LHCN-M2 (cell line): ENCODE measurements at regions not wholly inside any gene's neighbourhood (a gene's known extent, or its start where the extent isn't known, plus 50 kb on each side); places are given as distances from the start of the nearest gene placed in this dataset.
"Not testable (repeated sequence)": the region's sequence is repeated elsewhere in the genome, so short reads cannot be mapped to it uniquely, and the experiment has no call there.

Source experiments
- DNase-seq: peaks from one replicate; pipeline ENCODE4 v3.0.0-alpha.2; 2012; ENCODE audit warnings: low read depth

DNA sequence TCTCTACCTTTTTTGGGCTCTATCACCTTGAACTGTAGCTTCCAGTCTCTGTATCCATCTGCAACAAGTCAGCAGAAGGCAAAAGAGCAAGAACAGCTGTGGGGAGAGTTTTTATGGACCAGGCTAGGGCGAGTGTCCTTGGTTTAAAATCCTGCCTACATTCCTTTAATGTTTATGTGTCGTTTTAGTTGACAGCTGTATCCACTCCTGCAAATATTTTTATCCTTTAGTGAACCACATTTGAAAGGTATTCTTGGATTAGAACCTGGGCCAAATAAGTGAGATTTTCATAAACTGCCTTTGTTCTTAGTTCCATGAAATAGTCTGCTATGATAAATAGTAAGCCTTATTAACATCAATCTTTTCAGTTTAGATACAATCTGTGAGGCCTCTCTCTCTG, 712.2 kb downstream of the ETS1 start:
- peak; percentile 76 for DNase-seq

- DNase-seq = peak; percentile 8
These were observed 713.9 kb downstream of the ETS1 start for GRCh38 chr11:127873478-127873877.

DNA sequence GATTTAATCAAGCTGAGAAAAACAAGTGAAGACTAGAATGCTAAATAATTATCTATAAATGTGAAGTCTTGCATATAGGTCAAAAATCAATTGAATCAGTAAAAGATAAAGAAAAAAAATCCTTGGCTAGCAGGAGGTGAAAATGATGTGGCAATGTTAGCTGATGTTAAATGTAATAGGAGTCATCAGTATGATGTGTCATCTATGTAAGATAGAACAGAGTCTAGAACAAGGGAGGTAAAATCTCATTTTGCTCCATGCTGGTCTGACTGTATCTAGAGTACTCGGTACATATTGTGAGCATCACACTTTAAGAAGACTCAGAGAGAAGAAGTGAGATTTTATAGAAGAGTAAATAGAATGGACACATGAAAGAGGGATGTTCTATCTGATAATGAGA, 721.2 kb downstream of the ETS1 start:
- DNase-seq = peak; percentile 6

GRCh38 chr11:127864861-127865260, 722.5 kb downstream of the ETS1 start:
- no peak for DNase-seq

- peak; percentile 61 for DNase-seq
These were observed 725.0 kb downstream of the ETS1 start for GRCh38 chr11:127862406-127862805.

DNA sequence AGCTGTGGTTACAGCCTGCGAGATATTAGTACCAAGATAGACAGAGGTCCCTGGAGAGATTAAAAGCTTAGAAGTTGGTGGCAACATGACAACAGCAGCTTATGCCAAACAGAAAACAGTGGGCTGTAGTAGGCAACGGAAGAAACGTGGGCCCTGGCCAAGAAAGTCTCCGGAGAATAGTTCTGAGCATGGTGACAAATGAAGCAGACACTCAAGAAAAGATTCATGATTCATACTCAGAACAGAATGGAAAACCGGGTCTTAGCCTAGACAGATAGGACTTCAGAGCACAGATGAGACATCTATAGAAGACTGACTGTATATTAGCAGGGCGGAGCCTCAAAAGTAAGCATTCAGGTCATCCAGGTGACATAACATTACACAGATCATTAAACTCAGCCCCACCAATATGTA, 727.4 kb downstream of the ETS1 start:
- peak; percentile 48 for DNase-seq

DNA sequence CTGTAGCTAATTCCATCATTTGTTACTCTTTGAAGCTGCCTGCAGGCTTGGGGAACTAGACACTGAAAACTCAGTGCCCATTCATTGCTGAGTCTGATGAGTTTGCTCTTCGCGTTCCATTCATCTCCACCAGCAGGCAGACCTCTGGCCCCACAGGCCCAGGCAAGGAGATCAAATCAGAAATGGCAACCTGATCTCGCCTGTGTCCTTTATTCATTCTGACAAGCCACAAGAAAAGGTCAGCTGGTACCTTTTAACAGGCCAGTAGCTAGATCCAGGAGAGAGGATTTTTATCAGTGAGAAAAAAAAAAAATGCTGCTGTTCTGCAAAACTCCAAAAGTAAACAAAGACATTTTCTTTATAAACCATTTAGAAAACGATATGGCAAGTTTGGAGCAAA, 742.5 kb downstream of the ETS1 start:
- no peak for DNase-seq

DNA sequence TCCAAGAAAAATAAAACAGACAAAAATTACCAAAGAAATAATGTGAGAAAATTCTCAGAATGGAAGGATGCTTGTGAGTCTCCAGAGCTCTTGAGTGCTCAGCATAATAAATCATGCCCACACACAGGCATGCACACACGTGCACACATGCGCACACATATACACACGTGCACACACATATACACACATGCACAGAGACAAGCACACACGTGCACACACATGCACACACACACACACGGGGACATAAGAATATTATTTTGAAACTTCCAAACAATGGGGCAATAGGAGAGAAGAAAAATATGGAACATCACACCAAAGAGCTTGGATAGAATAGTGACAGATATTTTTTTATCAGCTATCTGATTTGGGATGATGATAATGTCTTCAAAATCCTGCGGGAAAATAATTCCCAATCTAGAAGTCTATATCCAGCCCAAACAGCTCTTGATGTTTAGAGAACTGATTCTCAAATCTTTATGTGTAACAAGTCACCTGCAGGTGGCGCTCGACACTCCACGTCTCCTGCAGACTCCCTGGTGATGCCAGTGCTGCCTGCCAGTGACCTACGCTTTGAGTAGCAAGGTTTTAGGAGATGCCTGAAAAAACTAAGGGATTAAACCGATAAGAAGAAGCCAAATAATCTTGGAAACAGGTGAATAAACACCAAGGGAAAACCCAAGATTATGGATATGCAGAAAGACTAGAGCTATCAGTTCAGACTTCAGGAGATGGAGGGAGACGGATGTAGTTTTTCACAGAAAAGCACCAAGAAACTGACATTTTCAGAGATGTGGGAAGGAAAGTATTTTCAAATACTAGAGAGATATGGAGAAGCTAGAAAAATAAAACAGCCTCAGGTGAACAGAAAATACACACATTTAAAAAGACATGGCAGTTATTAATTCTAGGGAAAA, 743.6 kb downstream of the ETS1 start:
- peak; percentile 77 for DNase-seq

DNA sequence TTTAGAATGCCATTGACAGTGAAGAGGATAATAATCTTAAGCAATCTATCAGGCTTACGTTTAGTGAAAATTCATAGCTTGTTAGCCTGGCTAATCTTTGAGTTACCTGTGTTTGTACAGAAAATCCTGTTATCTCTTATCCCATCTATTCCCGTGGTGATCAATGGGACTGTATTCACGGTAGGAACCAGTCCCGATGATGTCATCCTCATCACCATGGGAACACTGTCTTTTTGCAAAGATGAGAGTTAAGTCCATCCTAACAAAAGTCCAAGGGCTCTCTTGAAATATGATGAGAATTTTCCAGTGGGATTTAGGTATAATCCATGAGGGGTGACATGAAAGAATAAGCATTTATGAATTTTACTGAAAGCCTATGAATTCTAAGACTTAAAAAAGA, 762.2 kb downstream of the ETS1 start:
- DNase-seq = no peak

DNA sequence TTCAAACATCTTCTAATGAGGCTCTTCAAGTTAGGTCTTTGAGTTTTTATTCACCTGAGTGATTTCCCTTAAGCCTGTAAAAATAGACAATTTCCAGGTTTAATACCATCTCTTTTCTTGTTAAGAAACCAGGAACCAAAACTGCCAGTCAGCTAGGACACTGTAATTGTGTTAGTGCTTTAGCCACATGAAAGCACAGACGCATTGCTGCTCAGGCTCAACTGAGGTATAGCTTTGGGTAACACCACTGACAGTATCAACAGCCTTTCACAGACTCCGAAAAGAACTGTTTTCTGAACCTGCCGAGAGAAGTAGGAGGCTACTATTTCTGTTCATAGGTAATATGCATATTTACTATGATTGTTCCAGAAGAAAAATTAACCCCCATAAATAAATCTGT, 768.7 kb downstream of the ETS1 start:
- DNase-seq = no peak

DNA sequence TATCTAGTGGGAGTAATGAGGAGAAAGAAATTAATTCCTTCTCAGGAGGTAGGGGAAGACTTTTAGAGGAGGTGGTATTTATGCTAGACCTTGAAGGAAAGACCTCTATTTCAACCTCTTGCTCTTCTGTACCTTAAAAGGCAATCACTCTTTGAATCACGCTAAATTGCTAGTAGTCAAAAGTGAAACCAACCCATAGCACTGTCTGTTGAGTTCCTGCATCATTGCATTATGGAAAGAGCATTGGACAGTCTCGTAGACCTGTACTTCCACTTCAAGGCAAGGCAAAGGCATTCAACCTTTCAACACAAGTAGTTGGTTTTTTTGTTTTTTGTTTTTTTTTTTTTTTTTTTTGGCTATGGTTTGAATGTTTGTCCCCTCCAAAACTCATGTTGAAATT, 770.4 kb downstream of the ETS1 start:
- no peak for DNase-seq

- no peak for DNase-seq
These were observed 772.0 kb downstream of the ETS1 start for GRCh38 chr11:127815331-127815730.

GRCh38 chr11:127806501-127806900, 780.9 kb downstream of the ETS1 start:
- no peak for DNase-seq

GRCh38 chr11:127805771-127806170, 781.6 kb downstream of the ETS1 start:
- DNase-seq = no peak

GRCh38 chr11:127804747-127805400, 782.5 kb downstream of the ETS1 start:
- no peak for DNase-seq

GRCh38 chr11:127803755-127804154, 783.6 kb downstream of the ETS1 start:
- DNase-seq = no peak

DNA sequence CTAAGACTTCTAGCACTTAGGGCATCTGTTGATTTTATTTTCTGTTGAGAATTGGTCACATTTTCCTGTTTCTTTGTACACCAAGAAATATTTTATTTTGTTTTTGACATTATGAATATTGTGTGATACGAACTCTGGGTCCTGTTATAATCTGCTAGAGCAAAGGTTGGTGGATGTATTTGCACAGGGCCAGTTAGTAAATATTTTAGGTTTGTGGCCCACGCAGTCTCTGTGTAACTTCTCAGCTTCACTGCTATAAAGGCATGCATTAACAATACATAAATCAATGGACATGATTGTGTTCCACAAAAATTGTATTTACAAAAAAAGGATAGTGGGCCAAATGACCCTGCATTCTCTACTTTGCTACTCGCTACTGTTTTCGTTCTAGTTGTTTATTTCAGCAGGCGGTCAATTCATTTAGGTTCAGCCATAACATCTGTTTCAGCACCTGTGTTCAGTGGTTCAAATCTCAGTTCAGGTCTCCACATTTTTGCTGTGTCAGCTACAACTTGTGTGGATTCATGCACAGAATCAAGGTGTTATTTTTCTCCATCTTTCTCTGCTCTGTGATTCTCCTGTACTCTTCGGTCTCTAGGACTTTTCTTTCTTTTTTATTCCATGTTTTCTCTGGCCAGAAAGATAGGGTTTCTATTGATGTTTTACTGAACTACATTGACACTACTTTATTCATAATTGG, 786.2 kb downstream of the ETS1 start:
- no peak for DNase-seq

DNA sequence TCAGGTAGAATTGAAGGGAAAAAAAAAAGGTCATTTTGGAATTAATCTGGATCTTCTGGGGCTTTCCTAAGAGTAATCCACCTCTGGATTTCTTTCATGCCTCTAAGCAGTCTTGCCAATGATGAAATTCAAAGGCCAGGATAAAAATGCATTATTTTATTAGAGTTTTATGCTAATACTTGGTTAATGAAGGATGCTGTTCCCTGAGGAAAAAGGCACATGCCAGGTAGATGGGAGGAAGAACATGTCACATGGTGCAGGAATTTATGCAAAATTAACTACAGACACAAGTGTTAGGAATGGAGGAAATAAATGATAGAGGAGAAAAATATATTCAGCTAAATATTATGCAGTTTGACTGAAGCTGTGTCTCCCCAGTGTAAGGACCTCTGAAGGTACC, 792.0 kb downstream of the ETS1 start:
- DNase-seq = no peak

DNA sequence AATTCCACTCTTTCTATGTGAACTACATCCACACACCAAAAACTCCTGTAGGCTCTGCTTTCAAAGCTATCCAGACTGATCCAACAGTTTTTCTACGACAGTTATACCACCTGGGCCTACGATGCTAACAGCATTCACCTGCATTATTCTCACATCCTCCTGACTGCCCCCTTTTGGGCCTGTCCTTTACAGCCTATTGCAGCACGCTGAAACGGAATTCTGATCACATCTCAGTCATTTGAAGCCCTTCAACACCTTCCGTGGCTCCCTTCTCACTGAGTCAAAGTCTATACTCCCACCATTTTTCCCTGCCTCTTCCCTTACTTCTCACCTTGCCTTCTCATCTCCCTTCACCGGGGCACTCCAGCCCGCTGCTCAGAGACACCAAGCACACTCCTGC, 791.3 kb upstream of the KIRREL3 start:
- no peak for DNase-seq

GRCh38 chr11:127790592-127790991, 790.0 kb upstream of the KIRREL3 start:
- no peak for DNase-seq

DNA sequence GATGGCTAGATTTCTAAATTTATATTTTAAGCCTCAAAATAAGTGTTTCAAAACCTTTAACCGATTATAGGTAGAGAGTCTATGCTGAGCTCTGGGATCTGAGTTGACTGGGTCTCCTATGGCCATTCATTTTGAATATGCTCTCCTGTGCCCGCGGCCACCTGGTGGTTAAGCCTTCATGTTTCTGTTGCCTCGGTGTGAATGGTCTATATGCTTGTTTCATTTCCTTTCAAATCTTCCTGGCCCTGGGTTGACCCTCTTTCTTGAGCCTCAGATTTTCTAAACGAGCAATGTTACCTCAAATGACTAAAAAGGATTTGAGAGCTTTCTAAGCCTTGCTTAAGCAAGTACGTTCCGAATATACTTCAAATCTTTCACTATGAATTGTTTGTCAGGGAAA, 789.4 kb upstream of the KIRREL3 start:
- peak; percentile 3 for DNase-seq

DNA sequence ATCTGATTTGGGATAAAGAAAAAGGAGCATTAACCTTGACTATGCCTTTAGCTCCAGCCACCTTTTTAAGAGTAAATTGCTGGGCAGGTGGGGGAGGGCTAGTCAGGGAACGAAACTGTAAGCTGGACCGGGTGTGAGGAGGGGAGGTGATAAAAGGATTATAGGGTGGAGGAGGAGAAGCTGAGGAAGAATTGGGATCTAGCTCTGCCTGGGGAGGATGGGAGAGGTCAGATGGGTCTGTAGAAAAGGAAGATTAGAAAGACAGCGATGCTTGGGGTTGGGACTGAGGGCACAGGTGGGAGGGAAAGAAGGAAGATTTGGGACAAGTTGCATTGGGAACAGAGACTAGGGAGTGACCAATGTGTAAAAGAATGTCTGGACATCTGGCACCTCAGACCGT, 772.4 kb upstream of the KIRREL3 start:
- DNase-seq = not testable (repeated sequence)
